GM21529 (cell line): ENCODE measurements at regions not wholly inside any gene's neighbourhood (a gene's known extent, or its start where the extent isn't known, plus 50 kb on each side); places are given as distances from the start of the nearest gene placed in this dataset.

Experiments
- ATAC-seq: cut with Tn5 transposase; IDR thresholded peaks from one replicate; pipeline ENCODE4 v1.9.1; 2021; ENCODE audit not compliant: unreplicated experiment

GRCh38 chr7:125412890-125413665 lies 483.5 kb upstream of the POT1 start:
- no peak for ATAC-seq

- ATAC-seq, result no peak
These were observed 480.3 kb upstream of the POT1 start for GRCh38 chr7:125409921-125410320.

- ATAC-seq, result no peak
These were observed 476.5 kb upstream of the POT1 start for GRCh38 chr7:125406111-125406510.

- ATAC-seq, result no peak
These were observed 469.8 kb upstream of the POT1 start for GRCh38 chr7:125399408-125399807.

- no peak for ATAC-seq
These were observed 467.0 kb upstream of the POT1 start for GRCh38 chr7:125396466-125397151.

GRCh38 chr7:125391921-125392320 lies 462.3 kb upstream of the POT1 start:
- ATAC-seq, result no peak

GRCh38 chr7:125390981-125391380 lies 461.4 kb upstream of the POT1 start:
- no peak for ATAC-seq

- ATAC-seq, result no peak
These were observed 456.6 kb upstream of the POT1 start for GRCh38 chr7:125386211-125386610.

- ATAC-seq, result no peak
These were observed 453.7 kb upstream of the POT1 start for GRCh38 chr7:125383324-125383723.

GRCh38 chr7:125382401-125382800 lies 452.8 kb upstream of the POT1 start:
- ATAC-seq, result no peak

- ATAC-seq, result no peak
These were observed 446.3 kb upstream of the POT1 start for GRCh38 chr7:125375942-125376341.

- no peak for ATAC-seq
These were observed 440.9 kb upstream of the POT1 start for GRCh38 chr7:125370502-125370901.

- no peak for ATAC-seq
These were observed 434.2 kb upstream of the POT1 start for GRCh38 chr7:125363873-125364272.

- no peak for ATAC-seq
These were observed 429.0 kb upstream of the POT1 start for GRCh38 chr7:125358551-125359167.

- no peak for ATAC-seq
These were observed 428.2 kb upstream of the POT1 start for GRCh38 chr7:125357676-125358455.

GRCh38 chr7:125355899-125356298 lies 426.3 kb upstream of the POT1 start:
- ATAC-seq, result peak; percentile 71

GRCh38 chr7:125347269-125347668 lies 417.6 kb upstream of the POT1 start:
- ATAC-seq, result no peak

GRCh38 chr7:125338110-125338509 lies 408.5 kb upstream of the POT1 start:
- ATAC-seq, result no peak

GRCh38 chr7:125336326-125336725 lies 406.7 kb upstream of the POT1 start:
- no peak for ATAC-seq

- ATAC-seq, result no peak
These were observed 397.1 kb upstream of the POT1 start for GRCh38 chr7:125326666-125327255.

GRCh38 chr7:125316466-125316865 lies 386.8 kb upstream of the POT1 start:
- ATAC-seq, result no peak
